GM12878 (cell line): ENCODE measurements at regions not wholly inside any gene's neighbourhood (a gene's known extent, or its start where the extent isn't known, plus 50 kb on each side); places are given as distances from the start of the nearest gene placed in this dataset.

Experiments used
- ATAC-seq: fragments of 200-7000 bp; cut with Tn5 transposase; 3 replicates; pipeline ENCODE4 v1.9.1; 2020; ENCODE audit warnings: mild to moderate bottlenecking, moderate library complexity
- BruUV-seq: library from RNA; stranded (reverse); fragments of 400-500 nt; replicated peaks from 2 replicates; lab custom pipeline; 2021; lab: Mats Ljungman, UMichigan
- CTCF ChIA-PET: fragments of 300-600 bp; sonication (Branson Sonifier 250); formaldehyde crosslinking; extraction: SDS; loops from one replicate; lab custom pipeline; 2021; ENCODE audit warnings: inconsistent platforms; lab: Yijun Ruan, JAX
- POLR2A ChIA-PET: fragments of 350-600 bp; formaldehyde crosslinking; extraction: SDS; loops from one replicate; lab custom pipeline; 2021; ENCODE audit warnings: inconsistent platforms; lab: Charles Lee
- RAD21 ChIA-PET: fragments of 300-600 bp; sonication (Branson Sonifier 250); formaldehyde crosslinking; loops from one replicate; lab custom pipeline; 2023; ENCODE audit warnings: antibody characterized with exemption; ENCODE audit not compliant: unreplicated experiment; lab: Charles Lee
- SMC1A ChIA-PET: fragments of 300-600 bp; sonication (Branson Sonifier 250); formaldehyde crosslinking; loops from one replicate; lab custom pipeline; 2023; ENCODE audit not compliant: unreplicated experiment, uncharacterized antibody; lab: Charles Lee
- DNase-seq: peaks from one replicate; pipeline ENCODE4 v3.0.0-alpha.2; 2011; ENCODE audit warnings: low read depth, low spot score
- FAIRE-seq: peaks from 3 replicates; lab custom pipeline; 2011; peaks lifted over from hg19 to GRCh38; lab: Jason Lieb, UNC
- H2AFZ ChIP-seq: 2 replicates; pipeline ENCODE4 v1.6.0; 2011; ENCODE audit warnings: low read depth, low read length, control low read depth; ENCODE audit not compliant: control insufficient read depth
- H3K27ac ChIP-seq: 2 replicates; pipeline ENCODE4 v1.5.1; 2011; ENCODE audit warnings: control low read depth; ENCODE audit not compliant: control insufficient read depth, insufficient read depth
- H3K27me3 ChIP-seq, 2 experiments: replicated peaks in 1 of 2; 2 replicates each; pipeline versions ENCODE4 v1.6.0 to v1.6.1; 2011; ENCODE audit warnings: low read length in 1 of 2; ENCODE audit not compliant: control insufficient read depth in 2 of 2, insufficient read depth in 2 of 2
- H3K36me3 ChIP-seq, 2 experiments: 2 replicates each; pipeline ENCODE4 v1.5.1; 2011; ENCODE audit warnings: low read length in 1 of 2; ENCODE audit not compliant: control insufficient read depth in 2 of 2, insufficient read depth in 2 of 2
- H3K4me1 ChIP-seq: 2 replicates; pipeline ENCODE4 v1.6.1; 2011; ENCODE audit warnings: mild to moderate bottlenecking, low read length, moderate library complexity, mixed read lengths; ENCODE audit not compliant: control insufficient read depth, insufficient read depth
- H3K4me2 ChIP-seq: 2 replicates; pipeline ENCODE4 v1.6.0; 2011; ENCODE audit warnings: control low read depth; ENCODE audit not compliant: control insufficient read depth, insufficient read depth
- H3K4me3 ChIP-seq: fragments of 200-600 bp; sonication (generic); 2 replicates; pipeline ENCODE4 v1.5.1; 2016
- H3K79me2 ChIP-seq: 2 replicates; pipeline ENCODE4 v1.6.0; 2011; ENCODE audit warnings: low read length; ENCODE audit not compliant: control insufficient read depth, insufficient read depth
- H3K9ac ChIP-seq: 2 replicates; pipeline ENCODE4 v1.8.0; 2011; ENCODE audit warnings: low read length, control low read depth, mixed read lengths; ENCODE audit not compliant: control insufficient read depth, insufficient read depth
- H3K9me3 ChIP-seq: replicated peaks from 3 replicates; pipeline ENCODE4 v1.5.1; 2011; ENCODE audit warnings: mild to moderate bottlenecking, low read length; ENCODE audit not compliant: control insufficient read depth, insufficient read depth
- H4K20me1 ChIP-seq: 2 replicates; pipeline ENCODE4 v1.6.0; 2011; ENCODE audit not compliant: control insufficient read depth, insufficient read depth
- BRCA1 ChIP-seq: IDR thresholded peaks from 2 replicates; pipeline ENCODE4 v1.6.1; 2011; ENCODE audit warnings: low read depth, low read length, improper control_type of control experiment
- CBX5 ChIP-seq: sonication (generic); IDR thresholded peaks from 2 replicates; pipeline ENCODE4 v1.6.1; 2016; ENCODE audit warnings: low read depth, moderate library complexity, mild to moderate bottlenecking, inconsistent platforms
- ESRRA ChIP-seq: IDR thresholded peaks from 2 replicates; pipeline ENCODE4 v1.6.1; 2012; ENCODE audit warnings: mild to moderate bottlenecking, low read length, improper control_type of control experiment
- JUNB ChIP-seq: IDR thresholded peaks from 2 replicates; pipeline ENCODE4 v1.6.1; 2016; ENCODE audit warnings: antibody characterized with exemption, mild to moderate bottlenecking
- LARP7 ChIP-seq: fragments of 450-650 bp; IDR thresholded peaks from 2 replicates; pipeline ENCODE4 v1.6.1; 2017; ENCODE audit warnings: mild to moderate bottlenecking
- NFYA ChIP-seq: IDR thresholded peaks from 2 replicates; pipeline ENCODE4 v1.6.1; 2011; ENCODE audit warnings: low read depth, mild to moderate bottlenecking, low read length, improper control_type of control experiment, borderline replicate concordance
- NFYB ChIP-seq: IDR thresholded peaks from 2 replicates; pipeline ENCODE4 v1.6.1; 2011; ENCODE audit warnings: low read depth, mild to moderate bottlenecking, low read length, improper control_type of control experiment, moderate library complexity; ENCODE audit not compliant: insufficient read depth
- POLR2A ChIP-seq: IDR thresholded peaks from 2 replicates; pipeline ENCODE4 v1.6.1; 2011; ENCODE audit warnings: low read depth, mild to moderate bottlenecking, low read length
- RB1 ChIP-seq: fragments of 450-650 bp; formaldehyde crosslinking; IDR thresholded peaks from 2 replicates; pipeline ENCODE4 v1.6.1; 2017; ENCODE audit warnings: mild to moderate bottlenecking, borderline replicate concordance
- RCOR1 ChIP-seq: conservative IDR thresholded peaks from 2 replicates; pipeline ENCODE4 v1.6.1; 2012; ENCODE audit warnings: low read depth, low read length, improper control_type of control experiment
- SMC3 ChIP-seq: IDR thresholded peaks from 2 replicates; pipeline ENCODE4 v1.6.1; 2011; ENCODE audit warnings: low read length, improper control_type of control experiment, borderline replicate concordance
- SP1 ChIP-seq: IDR thresholded peaks from one replicate; pipeline ENCODE4 v1.6.1; 2011; ENCODE audit warnings: low read depth, low read length
- STAT1 ChIP-seq: fragments of 450-650 bp; conservative IDR thresholded peaks from 2 replicates; pipeline ENCODE4 v1.6.1; 2014; ENCODE audit warnings: antibody characterized with exemption, mild to moderate bottlenecking
- TAF1 ChIP-seq: IDR thresholded peaks from 2 replicates; pipeline ENCODE4 v1.6.1; 2011; ENCODE audit warnings: mild to moderate bottlenecking, low read depth, low read length, borderline replicate concordance
- in situ Hi-C: fragments of 300-500 bp; cut with MboI; formaldehyde crosslinking; loops from 9 replicates; pipeline ENCODE4 v1.14.3; 2018; ENCODE audit warnings: mixed read lengths
- intact Hi-C: fragments of 100-400 bp; cut with micrococcal nuclease; formaldehyde crosslinking; loops from one replicate; pipeline ENCODE4 v1.14.2; 2022; ENCODE audit not compliant: unreplicated experiment
- TF ChIP-seq, protein P1 (sequence below): fragments of 450-650 bp; IDR thresholded peaks from 2 replicates; pipeline ENCODE4 v1.6.1; 2017; ENCODE audit warnings: low read depth, mild to moderate bottlenecking, moderate library complexity
- TF ChIP-seq, protein P2 (sequence below): fragments of 450-650 bp; formaldehyde crosslinking; IDR thresholded peaks from 2 replicates; pipeline ENCODE4 v1.4.0; 2020; ENCODE audit warnings: mild to moderate bottlenecking, moderate library complexity

DNA sequence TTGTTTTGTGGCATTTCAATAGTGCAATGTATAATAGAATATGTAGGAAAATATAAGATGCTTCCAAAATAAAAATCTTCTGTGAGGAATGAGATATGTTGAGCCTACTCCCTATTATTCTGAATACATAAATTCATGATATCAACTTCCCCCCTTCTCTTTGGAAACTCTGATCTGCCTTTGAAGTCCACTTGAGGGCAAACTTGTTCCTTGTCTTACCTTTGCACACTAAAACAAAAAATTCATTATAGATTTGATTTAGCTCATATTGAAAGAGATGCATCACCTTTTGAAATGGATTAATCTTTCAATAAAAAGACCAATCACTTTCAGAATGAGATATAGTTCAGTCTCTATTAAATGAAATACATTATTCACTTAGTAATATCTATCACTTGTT lies 580.7 kb upstream of the ADGRL4 start:
- intact Hi-C loops: no loop called here
- Histone ChIP-seq H2AFZ (no peak overlapping the region), H3K4me1 (no peaks in the 10 kb centered on the region), H3K36me3 (no peaks in the 10 kb centered on the region), H3K79me2 (no peaks in the 10 kb centered on the region), H4K20me1 (no peaks in the 10 kb centered on the region), H3K27ac (no peak overlapping the region), H3K4me2 (no peak overlapping the region), H3K9ac (no peak overlapping the region), H3K27me3 (no peaks in the 10 kb centered on the region), H3K9me3 (no peaks in the 10 kb centered on the region), H3K4me3 (no peak overlapping the region)
- ChIA-PET SMC1A (no interaction called here), CTCF (no interaction called here), POLR2A (no interaction called here), RAD21 (no interaction called here)
- FAIRE-seq (no peak), ATAC-seq (no peak), DNase-seq (no peak)
- no TSS peak for BruUV-seq
- TF ChIP-seq BRCA1 (no peak), CBX5 (no peak), RB1 (no peak), POLR2A (no peak), RCOR1 (no peak), SP1 (no peak), ESRRA (no peak), SMC3 (no peak), LARP7 (no peak), STAT1 (no peak), TAF1 (no peak), NFYA (no peak), JUNB (no peak), NFYB (no peak)
- TF ChIP-seq, protein P1, sequence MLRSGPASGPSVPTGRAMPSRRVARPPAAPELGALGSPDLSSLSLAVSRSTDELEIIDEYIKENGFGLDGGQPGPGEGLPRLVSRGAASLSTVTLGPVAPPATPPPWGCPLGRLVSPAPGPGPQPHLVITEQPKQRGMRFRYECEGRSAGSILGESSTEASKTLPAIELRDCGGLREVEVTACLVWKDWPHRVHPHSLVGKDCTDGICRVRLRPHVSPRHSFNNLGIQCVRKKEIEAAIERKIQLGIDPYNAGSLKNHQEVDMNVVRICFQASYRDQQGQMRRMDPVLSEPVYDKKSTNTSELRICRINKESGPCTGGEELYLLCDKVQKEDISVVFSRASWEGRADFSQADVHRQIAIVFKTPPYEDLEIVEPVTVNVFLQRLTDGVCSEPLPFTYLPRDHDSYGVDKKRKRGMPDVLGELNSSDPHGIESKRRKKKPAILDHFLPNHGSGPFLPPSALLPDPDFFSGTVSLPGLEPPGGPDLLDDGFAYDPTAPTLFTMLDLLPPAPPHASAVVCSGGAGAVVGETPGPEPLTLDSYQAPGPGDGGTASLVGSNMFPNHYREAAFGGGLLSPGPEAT: no peak
- TF ChIP-seq, protein P2, sequence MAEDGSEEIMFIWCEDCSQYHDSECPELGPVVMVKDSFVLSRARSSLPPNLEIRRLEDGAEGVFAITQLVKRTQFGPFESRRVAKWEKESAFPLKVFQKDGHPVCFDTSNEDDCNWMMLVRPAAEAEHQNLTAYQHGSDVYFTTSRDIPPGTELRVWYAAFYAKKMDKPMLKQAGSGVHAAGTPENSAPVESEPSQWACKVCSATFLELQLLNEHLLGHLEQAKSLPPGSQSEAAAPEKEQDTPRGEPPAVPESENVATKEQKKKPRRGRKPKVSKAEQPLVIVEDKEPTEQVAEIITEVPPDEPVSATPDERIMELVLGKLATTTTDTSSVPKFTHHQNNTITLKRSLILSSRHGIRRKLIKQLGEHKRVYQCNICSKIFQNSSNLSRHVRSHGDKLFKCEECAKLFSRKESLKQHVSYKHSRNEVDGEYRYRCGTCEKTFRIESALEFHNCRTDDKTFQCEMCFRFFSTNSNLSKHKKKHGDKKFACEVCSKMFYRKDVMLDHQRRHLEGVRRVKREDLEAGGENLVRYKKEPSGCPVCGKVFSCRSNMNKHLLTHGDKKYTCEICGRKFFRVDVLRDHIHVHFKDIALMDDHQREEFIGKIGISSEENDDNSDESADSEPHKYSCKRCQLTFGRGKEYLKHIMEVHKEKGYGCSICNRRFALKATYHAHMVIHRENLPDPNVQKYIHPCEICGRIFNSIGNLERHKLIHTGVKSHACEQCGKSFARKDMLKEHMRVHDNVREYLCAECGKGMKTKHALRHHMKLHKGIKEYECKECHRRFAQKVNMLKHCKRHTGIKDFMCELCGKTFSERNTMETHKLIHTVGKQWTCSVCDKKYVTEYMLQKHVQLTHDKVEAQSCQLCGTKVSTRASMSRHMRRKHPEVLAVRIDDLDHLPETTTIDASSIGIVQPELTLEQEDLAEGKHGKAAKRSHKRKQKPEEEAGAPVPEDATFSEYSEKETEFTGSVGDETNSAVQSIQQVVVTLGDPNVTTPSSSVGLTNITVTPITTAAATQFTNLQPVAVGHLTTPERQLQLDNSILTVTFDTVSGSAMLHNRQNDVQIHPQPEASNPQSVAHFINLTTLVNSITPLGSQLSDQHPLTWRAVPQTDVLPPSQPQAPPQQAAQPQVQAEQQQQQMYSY (CRISPR knock-in tag): no peak
- in situ Hi-C loops: no loop called here
